GM20000 (cell line): ENCODE measurements at regions not wholly inside any gene's neighbourhood (a gene's known extent, or its start where the extent isn't known, plus 50 kb on each side); places are given as distances from the start of the nearest gene placed in this dataset.

Experiments used
- DNase-seq: peaks from one replicate; pipeline ENCODE4 v3.0.0; 2012; ENCODE audit warnings: low spot score
- CTCF ChIP-seq: IDR thresholded peaks from 2 replicates; pipeline ENCODE4 v1.5.1; 2012; ENCODE audit warnings: mild to moderate bottlenecking, control low read depth; ENCODE audit errors: extremely low read depth, missing control alignments

- no peak for DNase-seq
Measured at GRCh38 chr3:167084545-167084944, 295.6 kb downstream of the ZBBX start.

GRCh38 chr3:167078070-167078622 lies 302.0 kb downstream of the ZBBX start:
- no peak for TF ChIP-seq CTCF
- DNase-seq, result no peak

More at GRCh38 chr3:167084545-167084944, 295.6 kb downstream of the ZBBX start:
- TF ChIP-seq CTCF, result no peak

GRCh38 chr3:167067787-167068161 lies 312.3 kb downstream of the ZBBX start:
- no peak for TF ChIP-seq CTCF
- DNase-seq, result no peak

GRCh38 chr3:167066977-167067786 lies 312.9 kb downstream of the ZBBX start:
- no peak for DNase-seq
- no peak for TF ChIP-seq CTCF

- no peak for DNase-seq
- TF ChIP-seq CTCF, result no peak
Measured at GRCh38 chr3:167057581-167057980, 322.5 kb downstream of the ZBBX start.

GRCh38 chr3:167054926-167055325 lies 325.2 kb downstream of the ZBBX start:
- no peak for DNase-seq
- no peak for TF ChIP-seq CTCF

- no peak for DNase-seq
- no peak for TF ChIP-seq CTCF
Measured at GRCh38 chr3:167051421-167051820, 328.7 kb downstream of the ZBBX start.
